GM23248 (cell line): ENCODE measurements at regions not wholly inside any gene's neighbourhood (a gene's known extent, or its start where the extent isn't known, plus 50 kb on each side); places are given as distances from the start of the nearest gene placed in this dataset.

Experiments used
- DNase-seq: peaks from one replicate; pipeline ENCODE4 v3.0.0-alpha.2; 2015
- H2AFZ ChIP-seq: fragments of 200-600 bp; sonication (generic); 2 replicates; pipeline ENCODE4 v1.6.1; 2016; ENCODE audit warnings: antibody characterized with exemption
- H3F3A ChIP-seq: fragments of 200-600 bp; sonication (generic); 2 replicates; pipeline ENCODE4 v1.6.1; 2016; ENCODE audit warnings: mild to moderate bottlenecking, antibody characterized with exemption, mixed run types; ENCODE audit not compliant: insufficient read depth
- H3K27ac ChIP-seq: fragments of 200-600 bp; sonication (generic); 2 replicates; pipeline ENCODE4 v1.5.1; 2016; ENCODE audit warnings: mild to moderate bottlenecking
- H3K27me3 ChIP-seq: fragments of 200-600 bp; sonication (generic); replicated peaks from 2 replicates; pipeline ENCODE4 v1.6.1; 2016; ENCODE audit warnings: mild to moderate bottlenecking; ENCODE audit not compliant: insufficient read depth
- H3K36me3 ChIP-seq: fragments of 200-600 bp; sonication (generic); 2 replicates; pipeline ENCODE4 v1.6.1; 2016; ENCODE audit warnings: low read depth, mild to moderate bottlenecking
- H3K4me1 ChIP-seq: fragments of 200-600 bp; sonication (generic); 2 replicates; pipeline ENCODE4 v1.6.1; 2016; ENCODE audit warnings: mild to moderate bottlenecking; ENCODE audit not compliant: insufficient read depth
- H3K4me2 ChIP-seq: fragments of 200-600 bp; sonication (generic); one replicate; pipeline ENCODE4 v1.6.1; 2016; ENCODE audit warnings: mild to moderate bottlenecking; ENCODE audit not compliant: unreplicated experiment
- H3K4me3 ChIP-seq: fragments of 200-600 bp; sonication (generic); 2 replicates; pipeline ENCODE4 v1.5.1; 2016; ENCODE audit warnings: mild to moderate bottlenecking
- H3K79me2 ChIP-seq: fragments of 200-600 bp; sonication (generic); 2 replicates; pipeline ENCODE4 v1.6.1; 2016; ENCODE audit warnings: mild to moderate bottlenecking; ENCODE audit not compliant: insufficient read depth
- H3K9ac ChIP-seq: fragments of 200-600 bp; sonication (generic); 2 replicates; pipeline ENCODE4 v1.6.1; 2016; ENCODE audit warnings: mild to moderate bottlenecking
- H3K9me2 ChIP-seq: fragments of 200-600 bp; sonication (generic); 2 replicates; pipeline ENCODE4 v1.6.1; 2016; ENCODE audit warnings: mixed run types, mild to moderate bottlenecking, moderate library complexity; ENCODE audit not compliant: insufficient read depth
- H3K9me3 ChIP-seq: fragments of 200-600 bp; sonication (generic); one replicate; pipeline ENCODE4 v1.6.1; 2017; ENCODE audit warnings: low read depth
- H4K20me1 ChIP-seq: fragments of 200-600 bp; sonication (generic); 2 replicates; pipeline ENCODE4 v1.6.0; 2016; ENCODE audit not compliant: insufficient read depth
- EZH2 ChIP-seq: fragments of 200-600 bp; sonication (generic); IDR thresholded peaks from 2 replicates; pipeline ENCODE4 v1.6.1; 2018; ENCODE audit warnings: antibody characterized with exemption, mild to moderate bottlenecking; ENCODE audit not compliant: insufficient read depth, poor library complexity, severe bottlenecking
- EZH2phosphoT487 ChIP-seq: fragments of 200-600 bp; sonication (generic); IDR thresholded peaks from 2 replicates; pipeline ENCODE4 v1.6.1; 2018; ENCODE audit warnings: antibody characterized with exemption, moderate library complexity, mild to moderate bottlenecking, low read depth; ENCODE audit not compliant: insufficient read depth
- WGBS, 2 experiments: methylation state at CpG; one replicate each; pipeline ENCODE4 v1.1.6; 2015 to 2017; ENCODE audit warnings: low lambda C conversion rate in 2 of 2, low coverage in 1 of 2; ENCODE audit errors: missing lambda C conversion rate in 2 of 2; 5-methylcytosine and 5-hydroxymethylcytosine counted together
- in situ Hi-C: fragments of 300-500 bp; cut with MboI; formaldehyde crosslinking; loops from 2 replicates; pipeline ENCODE4 v1.15.0; 2020

- Histone ChIP-seq H3K4me2 (no peak overlapping the region), H3K27ac (no peak overlapping the region), H3K9ac (no peak overlapping the region), H4K20me1 (no peaks in the 10 kb centered on the region), H2AFZ (no peak overlapping the region), H3K27me3 (no peaks in the 10 kb centered on the region), H3K36me3 (no peaks in the 10 kb centered on the region), H3K9me2 (no peaks in the 10 kb centered on the region), H3K79me2 (no peaks in the 10 kb centered on the region), H3K4me3 (no peak overlapping the region), H3K4me1 (no peaks in the 10 kb centered on the region), H3F3A (no peaks in the 10 kb centered on the region), H3K9me3 (no peaks in the 10 kb centered on the region)
- WGBS, 2 experiments = 87 to 88% methylated on average over 5 of the region's 5 CpGs
- in situ Hi-C loops = no loop called here
- TF ChIP-seq EZH2phosphoT487 (no peak), EZH2 (no peak)
- DNase-seq = no peak
Measured at GRCh38 chr2:118278046-118278445, 189.8 kb downstream of the INSIG2 start.

GRCh38 chr2:118274841-118275510 is 186.7 kb downstream of the INSIG2 start:
- Histone ChIP-seq H3K36me3 (no peaks in the 10 kb centered on the region), H3K4me2 (no peak overlapping the region), H3K4me1 (no peaks in the 10 kb centered on the region), H3F3A (no peaks in the 10 kb centered on the region), H3K27me3 (no peaks in the 10 kb centered on the region), H3K9ac (no peak overlapping the region), H3K27ac (no peak overlapping the region), H4K20me1 (no peaks in the 10 kb centered on the region), H3K4me3 (no peak overlapping the region), H3K9me3 (no peaks in the 10 kb centered on the region), H3K79me2 (no peaks in the 10 kb centered on the region), H2AFZ (no peak overlapping the region), H3K9me2 (no peaks in the 10 kb centered on the region)
- in situ Hi-C loops = no loop called here
- TF ChIP-seq EZH2phosphoT487 (no peak), EZH2 (no peak)
- DNase-seq = no peak
- WGBS, 2 experiments = 76 to 78% methylated on average over 4 of the region's 4 CpGs

DNA sequence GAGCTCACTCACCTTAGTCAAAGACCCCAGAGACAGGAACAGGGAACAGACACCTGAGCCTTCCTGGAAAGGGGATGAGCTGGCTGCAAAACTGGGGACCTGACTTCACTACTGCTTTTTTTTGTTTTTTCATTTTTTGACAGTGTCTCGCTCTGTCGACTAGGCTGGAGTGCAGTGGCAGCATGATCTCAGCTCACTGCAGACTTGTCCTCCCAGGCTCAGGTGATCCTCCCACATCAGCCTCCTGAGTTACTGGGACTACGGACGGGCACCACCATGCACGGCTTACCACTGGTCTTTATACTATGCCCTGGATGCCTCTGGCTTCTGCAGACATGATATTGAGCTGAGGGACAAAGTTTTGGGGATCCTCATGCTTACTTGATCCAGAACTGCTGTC is 184.1 kb downstream of the INSIG2 start:
- no peaks in the 10 kb centered on the region for H3K79me2 ChIP-seq
- TF ChIP-seq EZH2 = no peak
- TF ChIP-seq EZH2phosphoT487 = no peak
- DNase-seq = no peak
- H3K27me3 ChIP-seq = no peaks in the 10 kb centered on the region
- no peak overlapping the region for H3K4me3 ChIP-seq
- no peaks in the 10 kb centered on the region for H3F3A ChIP-seq
- no peaks in the 10 kb centered on the region for H3K9me2 ChIP-seq
- H4K20me1 ChIP-seq = no peaks in the 10 kb centered on the region
- no peak overlapping the region for H3K4me2 ChIP-seq
- H3K4me1 ChIP-seq = no peaks in the 10 kb centered on the region
- no peak overlapping the region for H3K9ac ChIP-seq
- H3K9me3 ChIP-seq = no peaks in the 10 kb centered on the region
- H3K36me3 ChIP-seq = no peaks in the 10 kb centered on the region
- 74% methylated on average over 5 of the region's 5 CpGs for WGBS, 2 experiments
- H3K27ac ChIP-seq = no peak overlapping the region
- H2AFZ ChIP-seq = no peak overlapping the region
- in situ Hi-C loops = no loop called here

DNA sequence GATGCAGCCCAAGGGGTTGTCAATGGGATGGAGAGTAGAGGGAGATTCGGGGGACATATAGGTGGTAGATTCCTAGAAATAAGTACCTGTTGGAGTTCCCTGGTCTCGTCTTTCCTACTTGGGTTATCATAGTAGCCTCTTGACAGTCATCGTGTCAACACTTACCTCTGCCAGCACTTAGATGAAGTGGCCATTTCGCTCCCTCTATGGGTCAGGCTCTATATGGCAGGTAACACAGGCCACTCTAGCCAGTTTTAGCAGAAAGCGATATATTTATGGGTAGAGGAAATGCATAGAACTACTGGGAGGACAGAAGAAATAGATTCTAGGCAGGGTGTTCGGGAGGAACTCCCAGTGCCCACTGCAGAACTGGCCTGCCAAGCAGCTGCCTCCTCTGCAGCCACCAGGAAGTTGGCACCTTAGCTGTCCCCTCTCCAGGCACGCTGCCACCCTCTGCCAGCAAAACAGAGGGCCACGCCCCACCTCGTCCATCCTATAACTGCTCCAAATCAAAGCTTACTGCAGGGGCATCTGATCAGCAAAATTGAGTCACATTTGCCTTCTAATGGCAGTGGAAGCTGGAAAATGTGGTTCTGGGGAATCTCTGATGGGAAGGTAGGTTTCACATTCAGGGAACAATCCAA is 181.3 kb downstream of the INSIG2 start:
- Histone ChIP-seq H3K36me3 (no peaks in the 10 kb centered on the region), H3K27ac (no peak overlapping the region), H3K9ac (no peak overlapping the region), H3K4me1 (no peaks in the 10 kb centered on the region), H2AFZ (no peak overlapping the region), H3K9me3 (no peaks in the 10 kb centered on the region), H3K4me2 (no peak overlapping the region), H3K4me3 (no peak overlapping the region), H3F3A (no peaks in the 10 kb centered on the region), H3K79me2 (no peaks in the 10 kb centered on the region), H4K20me1 (no peaks in the 10 kb centered on the region), H3K27me3 (no peaks in the 10 kb centered on the region), H3K9me2 (no peaks in the 10 kb centered on the region)
- peak; percentile 27 for DNase-seq
- 77% methylated on average over 9 of the region's 9 CpGs for WGBS, 2 experiments
- no peak for TF ChIP-seq EZH2phosphoT487
- in situ Hi-C loops = no loop called here
